GM12878 (cell line): ENCODE measurements at regions not wholly inside any gene's neighbourhood (a gene's known extent, or its start where the extent isn't known, plus 50 kb on each side); places are given as distances from the start of the nearest gene placed in this dataset.

Source experiments
- ATAC-seq: fragments of 200-7000 bp; cut with Tn5 transposase; 3 replicates; pipeline ENCODE4 v1.9.1; 2020; ENCODE audit warnings: mild to moderate bottlenecking, moderate library complexity
- BruUV-seq: library from RNA; stranded (reverse); fragments of 400-500 nt; replicated peaks from 2 replicates; lab custom pipeline; 2021; lab: Mats Ljungman, UMichigan
- CTCF ChIA-PET: fragments of 300-600 bp; sonication (Branson Sonifier 250); formaldehyde crosslinking; extraction: SDS; loops from one replicate; lab custom pipeline; 2021; ENCODE audit warnings: inconsistent platforms; lab: Yijun Ruan, JAX
- POLR2A ChIA-PET: fragments of 350-600 bp; formaldehyde crosslinking; extraction: SDS; loops from one replicate; lab custom pipeline; 2021; ENCODE audit warnings: inconsistent platforms; lab: Charles Lee
- RAD21 ChIA-PET: fragments of 300-600 bp; sonication (Branson Sonifier 250); formaldehyde crosslinking; loops from one replicate; lab custom pipeline; 2023; ENCODE audit warnings: antibody characterized with exemption; ENCODE audit not compliant: unreplicated experiment; lab: Charles Lee
- SMC1A ChIA-PET: fragments of 300-600 bp; sonication (Branson Sonifier 250); formaldehyde crosslinking; loops from one replicate; lab custom pipeline; 2023; ENCODE audit not compliant: unreplicated experiment, uncharacterized antibody; lab: Charles Lee
- DNase-seq: peaks from one replicate; pipeline ENCODE4 v3.0.0-alpha.2; 2011; ENCODE audit warnings: low read depth, low spot score
- FAIRE-seq: peaks from 3 replicates; lab custom pipeline; 2011; peaks lifted over from hg19 to GRCh38; lab: Jason Lieb, UNC
- H2AFZ ChIP-seq: 2 replicates; pipeline ENCODE4 v1.6.0; 2011; ENCODE audit warnings: low read depth, low read length, control low read depth; ENCODE audit not compliant: control insufficient read depth
- H3K27ac ChIP-seq: 2 replicates; pipeline ENCODE4 v1.5.1; 2011; ENCODE audit warnings: control low read depth; ENCODE audit not compliant: control insufficient read depth, insufficient read depth
- H3K27me3 ChIP-seq, 2 experiments: replicated peaks in 1 of 2; 2 replicates each; pipeline versions ENCODE4 v1.6.0 to v1.6.1; 2011; ENCODE audit warnings: low read length in 1 of 2; ENCODE audit not compliant: control insufficient read depth in 2 of 2, insufficient read depth in 2 of 2
- H3K36me3 ChIP-seq, 2 experiments: 2 replicates each; pipeline ENCODE4 v1.5.1; 2011; ENCODE audit warnings: low read length in 1 of 2; ENCODE audit not compliant: control insufficient read depth in 2 of 2, insufficient read depth in 2 of 2
- H3K4me1 ChIP-seq: 2 replicates; pipeline ENCODE4 v1.6.1; 2011; ENCODE audit warnings: mild to moderate bottlenecking, low read length, moderate library complexity, mixed read lengths; ENCODE audit not compliant: control insufficient read depth, insufficient read depth
- H3K4me2 ChIP-seq: 2 replicates; pipeline ENCODE4 v1.6.0; 2011; ENCODE audit warnings: control low read depth; ENCODE audit not compliant: control insufficient read depth, insufficient read depth
- H3K4me3 ChIP-seq: fragments of 200-600 bp; sonication (generic); 2 replicates; pipeline ENCODE4 v1.5.1; 2016
- H3K79me2 ChIP-seq: 2 replicates; pipeline ENCODE4 v1.6.0; 2011; ENCODE audit warnings: low read length; ENCODE audit not compliant: control insufficient read depth, insufficient read depth
- H3K9ac ChIP-seq: 2 replicates; pipeline ENCODE4 v1.8.0; 2011; ENCODE audit warnings: low read length, control low read depth, mixed read lengths; ENCODE audit not compliant: control insufficient read depth, insufficient read depth
- H3K9me3 ChIP-seq: replicated peaks from 3 replicates; pipeline ENCODE4 v1.5.1; 2011; ENCODE audit warnings: mild to moderate bottlenecking, low read length; ENCODE audit not compliant: control insufficient read depth, insufficient read depth
- H4K20me1 ChIP-seq: 2 replicates; pipeline ENCODE4 v1.6.0; 2011; ENCODE audit not compliant: control insufficient read depth, insufficient read depth
- CBX3 ChIP-seq: fragments of 200-600 bp; sonication (generic); IDR thresholded peaks from 2 replicates; pipeline ENCODE4 v1.6.1; 2016; ENCODE audit warnings: low read depth, borderline replicate concordance
- CBX5 ChIP-seq: sonication (generic); IDR thresholded peaks from 2 replicates; pipeline ENCODE4 v1.6.1; 2016; ENCODE audit warnings: low read depth, moderate library complexity, mild to moderate bottlenecking, inconsistent platforms
- CEBPB ChIP-seq, 2 experiments: fragments of 150-350 bp in 1 of 2; IDR thresholded peaks; 2 replicates each; pipeline ENCODE4 v1.6.1; 2012 to 2014; ENCODE audit warnings: low read depth in 2 of 2, low read length in 2 of 2, borderline replicate concordance in 1 of 2, inconsistent platforms in 1 of 2
- CHD1 ChIP-seq: IDR thresholded peaks from 2 replicates; pipeline ENCODE4 v1.6.1; 2012; ENCODE audit warnings: low read depth, low read length, improper control_type of control experiment
- CTCF ChIP-seq, 3 experiments: IDR thresholded peaks in 2 of 3; conservative IDR thresholded peaks in 1 of 3; 2 replicates each; pipeline ENCODE4 v1.5.1; 2011; ENCODE audit warnings: low read depth in 3 of 3, low read length in 3 of 3, mild to moderate bottlenecking in 3 of 3, control low read depth in 2 of 3, moderate library complexity in 2 of 3, inconsistent platforms in 1 of 3, mixed read lengths in 1 of 3; ENCODE audit not compliant: control insufficient read depth in 2 of 3, insufficient read depth in 1 of 3; ENCODE audit errors: extremely low read depth in 1 of 3
- EP300 ChIP-seq, 2 experiments: fragments of 150-350 bp in 1 of 2; IDR thresholded peaks; 2 replicates each; pipeline ENCODE4 v1.6.1; 2011 to 2012; ENCODE audit warnings: low read depth in 2 of 2, low read length in 2 of 2, borderline replicate concordance in 1 of 2, improper control_type of control experiment in 1 of 2, inconsistent platforms in 1 of 2; ENCODE audit not compliant: control insufficient read depth in 1 of 2
- GATAD2B ChIP-seq: fragments of 450-650 bp; conservative IDR thresholded peaks from 2 replicates; pipeline ENCODE4 v1.6.1; 2017; ENCODE audit warnings: low read depth, mild to moderate bottlenecking, moderate library complexity
- HDAC2 ChIP-seq: fragments of 200-600 bp; sonication (generic); IDR thresholded peaks from 2 replicates; pipeline ENCODE4 v1.6.1; 2017
- IRF4 ChIP-seq: IDR thresholded peaks from 2 replicates; pipeline ENCODE4 v1.6.1; 2011; ENCODE audit warnings: low read depth, low read length
- KLF5 ChIP-seq: fragments of 450-650 bp; IDR thresholded peaks from 2 replicates; pipeline ENCODE4 v1.6.1; 2014; ENCODE audit warnings: mild to moderate bottlenecking; ENCODE audit not compliant: partially characterized antibody
- NR2C2 ChIP-seq: IDR thresholded peaks from 2 replicates; pipeline ENCODE4 v1.6.1; 2011; ENCODE audit warnings: borderline replicate concordance, low read depth; ENCODE audit not compliant: control insufficient read depth, insufficient read length
- NRF1 ChIP-seq: conservative IDR thresholded peaks from 2 replicates; pipeline ENCODE4 v1.6.1; 2011; ENCODE audit warnings: mild to moderate bottlenecking, low read depth, low read length, improper control_type of control experiment
- RCOR1 ChIP-seq: conservative IDR thresholded peaks from 2 replicates; pipeline ENCODE4 v1.6.1; 2012; ENCODE audit warnings: low read depth, low read length, improper control_type of control experiment
- SREBF1 ChIP-seq: IDR thresholded peaks from 2 replicates; pipeline ENCODE4 v1.6.1; 2012; ENCODE audit warnings: mild to moderate bottlenecking, low read length
- STAT1 ChIP-seq: fragments of 450-650 bp; conservative IDR thresholded peaks from 2 replicates; pipeline ENCODE4 v1.6.1; 2014; ENCODE audit warnings: antibody characterized with exemption, mild to moderate bottlenecking
- ZSCAN29 ChIP-seq: fragments of 450-650 bp; IDR thresholded peaks from 2 replicates; pipeline ENCODE4 v1.6.1; 2017; ENCODE audit warnings: mild to moderate bottlenecking, moderate library complexity
- WGBS: methylation state at CpG from one replicate; pipeline ENCODE4 v1.1.6; 2016; ENCODE audit warnings: low lambda C conversion rate; ENCODE audit not compliant: insufficient replicate concordance, insufficient coverage; ENCODE audit errors: missing lambda C conversion rate; 5-methylcytosine and 5-hydroxymethylcytosine counted together
- in situ Hi-C: fragments of 300-500 bp; cut with MboI; formaldehyde crosslinking; loops from 9 replicates; pipeline ENCODE4 v1.14.3; 2018; ENCODE audit warnings: mixed read lengths
- intact Hi-C: fragments of 100-400 bp; cut with micrococcal nuclease; formaldehyde crosslinking; loops from one replicate; pipeline ENCODE4 v1.14.2; 2022; ENCODE audit not compliant: unreplicated experiment
- TF ChIP-seq, protein P1 (sequence below): fragments of 450-650 bp; formaldehyde crosslinking; IDR thresholded peaks from 2 replicates; pipeline ENCODE4 v1.5.0; 2022; ENCODE audit warnings: mild to moderate bottlenecking, missing genetic modification characterization

- no peak for TF ChIP-seq CTCF (IDR thresholded peaks at IDR 0.05 in 2 of 3, conservative IDR thresholded peaks at IDR 0.05 in 1 of 3; ENCODE audit: control insufficient read depth in 2 of 3, extremely low read depth in 1 of 3, insufficient read depth in 1 of 3, low read depth in 3 of 3, low read length in 3 of 3)
These were observed 101.9 kb upstream of the LY86 start (continued) for GRCh38 chr6:6486595-6486994.

DNA sequence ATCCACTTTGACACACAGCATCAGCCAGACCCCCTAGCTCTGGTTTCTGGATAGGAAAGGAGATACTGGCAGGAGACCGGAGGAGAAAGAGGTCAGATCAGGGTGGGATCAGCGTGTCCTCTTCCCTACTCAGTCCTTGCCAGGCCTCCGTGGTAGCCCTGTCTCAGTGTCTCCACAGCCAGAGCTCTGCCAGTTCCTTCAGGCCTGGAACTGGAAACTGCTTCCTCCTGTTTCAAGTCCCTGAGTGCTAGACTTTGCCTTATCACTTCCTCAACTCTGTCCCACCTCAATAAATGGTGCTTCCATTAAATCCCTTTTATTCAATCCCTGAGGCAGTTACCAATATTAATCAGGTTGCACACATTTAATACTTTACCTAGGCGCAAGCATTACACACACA is 96.8 kb upstream of the LY86 start:
- SMC1A ChIA-PET, result interaction anchor here (0.6 to 5.1 kb wide), 6 partner anchors 18 to 156 kb away, joined by 3 to 37 read pairs (median 4); no protein-coding TSS in a partner anchor
- H2AFZ ChIP-seq, result no peak overlapping the region
- in situ Hi-C loops, result no loop called here
- TF ChIP-seq NRF1, result no peak
- TF ChIP-seq CEBPB (IDR thresholded peaks at IDR 0.05; ENCODE audit: borderline replicate concordance in 1 of 2, low read depth in 2 of 2, low read length in 2 of 2), result no peak
- TF ChIP-seq ZSCAN29, result no peak
- TF ChIP-seq NR2C2, result no peak
- no peak for TF ChIP-seq IRF4
- TF ChIP-seq CBX5, result no peak
- TF ChIP-seq GATAD2B, result no peak
- no peak for TF ChIP-seq KLF5
- TF ChIP-seq SREBF1, result no peak
- TF ChIP-seq CHD1, result no peak
- no peak for TF ChIP-seq STAT1
- TF ChIP-seq, protein P1, sequence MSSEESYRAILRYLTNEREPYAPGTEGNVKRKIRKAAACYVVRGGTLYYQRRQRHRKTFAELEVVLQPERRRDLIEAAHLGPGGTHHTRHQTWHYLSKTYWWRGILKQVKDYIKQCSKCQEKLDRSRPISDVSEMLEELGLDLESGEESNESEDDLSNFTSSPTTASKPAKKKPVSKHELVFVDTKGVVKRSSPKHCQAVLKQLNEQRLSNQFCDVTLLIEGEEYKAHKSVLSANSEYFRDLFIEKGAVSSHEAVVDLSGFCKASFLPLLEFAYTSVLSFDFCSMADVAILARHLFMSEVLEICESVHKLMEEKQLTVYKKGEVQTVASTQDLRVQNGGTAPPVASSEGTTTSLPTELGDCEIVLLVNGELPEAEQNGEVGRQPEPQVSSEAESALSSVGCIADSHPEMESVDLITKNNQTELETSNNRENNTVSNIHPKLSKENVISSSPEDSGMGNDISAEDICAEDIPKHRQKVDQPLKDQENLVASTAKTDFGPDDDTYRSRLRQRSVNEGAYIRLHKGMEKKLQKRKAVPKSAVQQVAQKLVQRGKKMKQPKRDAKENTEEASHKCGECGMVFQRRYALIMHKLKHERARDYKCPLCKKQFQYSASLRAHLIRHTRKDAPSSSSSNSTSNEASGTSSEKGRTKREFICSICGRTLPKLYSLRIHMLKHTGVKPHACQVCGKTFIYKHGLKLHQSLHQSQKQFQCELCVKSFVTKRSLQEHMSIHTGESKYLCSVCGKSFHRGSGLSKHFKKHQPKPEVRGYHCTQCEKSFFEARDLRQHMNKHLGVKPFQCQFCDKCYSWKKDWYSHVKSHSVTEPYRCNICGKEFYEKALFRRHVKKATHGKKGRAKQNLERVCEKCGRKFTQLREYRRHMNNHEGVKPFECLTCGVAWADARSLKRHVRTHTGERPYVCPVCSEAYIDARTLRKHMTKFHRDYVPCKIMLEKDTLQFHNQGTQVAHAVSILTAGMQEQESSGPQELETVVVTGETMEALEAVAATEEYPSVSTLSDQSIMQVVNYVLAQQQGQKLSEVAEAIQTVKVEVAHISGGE, result no peak
- TF ChIP-seq CBX3, result no peak
- TF ChIP-seq RCOR1, result no peak
- no peak for TF ChIP-seq HDAC2
- no peak for TF ChIP-seq EP300 (IDR thresholded peaks at IDR 0.05; ENCODE audit: borderline replicate concordance in 1 of 2, control insufficient read depth in 1 of 2, low read depth in 2 of 2, low read length in 2 of 2)

More for the DNA sequence above, 96.8 kb upstream of the LY86 start:
- FAIRE-seq (no peak), DNase-seq (no peak), ATAC-seq (no peak)
- RAD21 ChIA-PET, result interaction anchor here (0.9 to 3.5 kb wide), 8 partner anchors 18 to 434 kb away, joined by 3 to 30 read pairs (median 5); no protein-coding TSS in a partner anchor
- Histone ChIP-seq H3K36me3 (peaks cover 0 to 3% of the 10 kb centered on the region in 2 experiments; a peak in 2 of 4 replicates), H3K27ac (no peak overlapping the region), H3K4me3 (no peak overlapping the region), H3K9ac (no peak overlapping the region), H4K20me1 (no peaks in the 10 kb centered on the region), H3K9me3 (no peaks in the 10 kb centered on the region), H3K79me2 (no peaks in the 10 kb centered on the region), H3K27me3 (no peaks in the 10 kb centered on the region), H3K4me2 (no peak overlapping the region), H3K4me1 (no peaks in the 10 kb centered on the region)
- no TSS peak for BruUV-seq
- CTCF ChIA-PET, result interaction anchor here (0.6 to 2.3 kb wide), 8 partner anchors 9 to 433 kb away, joined by 3 to 6 read pairs (median 4); no protein-coding TSS in a partner anchor
- WGBS, result 57% methylated on average over 4 of the region's 4 CpGs
- POLR2A ChIA-PET, result interaction anchor here (1.0 to 1.2 kb wide), 2 partner anchors 100 to 159 kb away, joined by 3 to 4 read pairs; no protein-coding TSS in a partner anchor
- intact Hi-C loops, result loop anchor here (5.0 kb wide), 1 partner anchor 84 kb away; no protein-coding TSS in a partner anchor
